HG02759 (cell line): ENCODE measurements at regions not wholly inside any gene's neighbourhood (a gene's known extent, or its start where the extent isn't known, plus 50 kb on each side); places are given as distances from the start of the nearest gene placed in this dataset.
"Not testable (repeated sequence)": the region's sequence is repeated elsewhere in the genome, so short reads cannot be mapped to it uniquely, and the experiment has no call there.

Experiments used
- ATAC-seq: cut with Tn5 transposase; IDR thresholded peaks from one replicate; pipeline ENCODE4 v1.9.1; 2021; ENCODE audit warnings: mild to moderate bottlenecking, moderate library complexity; ENCODE audit not compliant: unreplicated experiment

- peak; percentile 15 for ATAC-seq
Observed at GRCh38 chr10:23742807-23743206, 303.9 kb downstream of the OTUD1 start.

- no peak for ATAC-seq
Observed at GRCh38 chr10:23754179-23754578, 315.3 kb downstream of the OTUD1 start.

- ATAC-seq = no peak
Observed at GRCh38 chr10:23754941-23755340, 316.1 kb downstream of the OTUD1 start.

GRCh38 chr10:23755556-23755955 is 316.7 kb downstream of the OTUD1 start:
- ATAC-seq = no peak

- no peak for ATAC-seq
Observed at GRCh38 chr10:23768281-23768680, 329.4 kb downstream of the OTUD1 start.

GRCh38 chr10:23777153-23777552 is 338.3 kb downstream of the OTUD1 start:
- ATAC-seq = no peak

GRCh38 chr10:23779301-23779700 is 340.4 kb downstream of the OTUD1 start:
- ATAC-seq = no peak

GRCh38 chr10:23780331-23780730 is 341.5 kb downstream of the OTUD1 start:
- ATAC-seq = no peak

GRCh38 chr10:23786594-23786993 is 347.7 kb downstream of the OTUD1 start:
- no peak for ATAC-seq

GRCh38 chr10:23793577-23793976 is 354.7 kb downstream of the OTUD1 start:
- ATAC-seq = no peak

- not testable (repeated sequence) for ATAC-seq
Observed at GRCh38 chr10:23797452-23797851, 358.6 kb downstream of the OTUD1 start.

- ATAC-seq = no peak
Observed at GRCh38 chr10:23804125-23804524, 365.2 kb downstream of the OTUD1 start.

- ATAC-seq = no peak
Observed at GRCh38 chr10:23813687-23814086, 374.8 kb downstream of the OTUD1 start.

- no peak for ATAC-seq
Observed at GRCh38 chr10:23818484-23818883, 379.6 kb downstream of the OTUD1 start.

- no peak for ATAC-seq
Observed at GRCh38 chr10:23820792-23821191, 381.9 kb downstream of the OTUD1 start.

- no peak for ATAC-seq
Observed at GRCh38 chr10:23824822-23825221, 384.1 kb upstream of the KIAA1217 start.

- no peak for ATAC-seq
Observed at GRCh38 chr10:23826421-23826820, 382.5 kb upstream of the KIAA1217 start.

GRCh38 chr10:23829556-23829955 is 379.4 kb upstream of the KIAA1217 start:
- no peak for ATAC-seq

- ATAC-seq = no peak
Observed at GRCh38 chr10:23834091-23834490, 374.8 kb upstream of the KIAA1217 start.

GRCh38 chr10:23850631-23851030 is 358.3 kb upstream of the KIAA1217 start:
- ATAC-seq = no peak

GRCh38 chr10:23859598-23859997 is 349.3 kb upstream of the KIAA1217 start:
- ATAC-seq = no peak

- ATAC-seq = no peak
Observed at GRCh38 chr10:23864631-23865147, 344.2 kb upstream of the KIAA1217 start.

- ATAC-seq = not testable (repeated sequence)
Observed at GRCh38 chr10:23866985-23867384, 342.0 kb upstream of the KIAA1217 start.
